Activated naive CD4-positive, alpha-beta T cell treated with anti-CD3 and anti-CD28 coated beads for 36 hours (primary cell): ENCODE measurements at regions not wholly inside any gene's neighbourhood (a gene's known extent, or its start where the extent isn't known, plus 50 kb on each side); places are given as distances from the start of the nearest gene placed in this dataset.

ENCODE experiments used
- CTCF ChIA-PET: fragments of 350-600 bp; sonication (Branson Sonifier 250); formaldehyde crosslinking; loops from one replicate; lab custom pipeline; 2021; ENCODE audit warnings: antibody characterized with exemption; lab: Charles Lee
- DNase-seq: peaks from one replicate; pipeline ENCODE4 v3.0.0-alpha.2; 2020
- H3K27ac Mint-ChIP-seq: one replicate; pipeline ENCODE4 v1.8.0; 2021; ENCODE audit warnings: mild to moderate bottlenecking, mixed read lengths
- H3K27me3 Mint-ChIP-seq: one replicate; pipeline ENCODE4 v1.8.0; 2021; ENCODE audit warnings: low read depth, mixed read lengths
- H3K36me3 Mint-ChIP-seq: one replicate; pipeline ENCODE4 v1.8.0; 2021; ENCODE audit warnings: low read depth, mixed read lengths
- H3K4me1 Mint-ChIP-seq: one replicate; pipeline ENCODE4 v1.8.0; 2021; ENCODE audit warnings: low read depth, mixed read lengths
- H3K4me3 Mint-ChIP-seq: one replicate; pipeline ENCODE4 v1.8.0; 2021; ENCODE audit warnings: mild to moderate bottlenecking, moderate library complexity, mixed read lengths
- H3K9me3 Mint-ChIP-seq: one replicate; pipeline ENCODE4 v1.8.0; 2021; ENCODE audit warnings: mixed read lengths
- intact Hi-C: fragments of 100-400 bp; cut with micrococcal nuclease; formaldehyde crosslinking; loops from one replicate; pipeline ENCODE4 v1.15.1; 2023

DNA sequence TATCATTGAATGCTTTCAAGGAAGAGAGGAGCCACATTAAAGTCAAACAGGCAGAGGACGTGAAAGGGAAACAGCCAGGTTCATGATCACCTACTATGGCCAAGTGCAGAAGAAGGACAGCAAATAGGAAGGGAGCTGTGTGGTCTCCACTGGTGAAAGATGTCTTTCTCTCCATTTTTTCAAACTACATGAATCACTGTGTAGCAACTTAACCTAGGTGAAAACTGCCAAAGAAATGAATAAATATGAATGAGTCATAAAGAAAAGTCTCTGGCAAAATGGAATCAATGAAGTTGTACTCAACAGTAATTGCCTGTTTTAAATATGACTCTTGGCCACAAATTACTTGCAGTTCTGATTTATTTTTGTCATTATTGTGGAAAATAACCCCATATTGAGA lies 452.6 kb upstream of the PKDCC start:
- H3K4me3 Mint-ChIP-seq = no peak overlapping the region
- no peak for DNase-seq
- intact Hi-C loops = no loop called here

DNA sequence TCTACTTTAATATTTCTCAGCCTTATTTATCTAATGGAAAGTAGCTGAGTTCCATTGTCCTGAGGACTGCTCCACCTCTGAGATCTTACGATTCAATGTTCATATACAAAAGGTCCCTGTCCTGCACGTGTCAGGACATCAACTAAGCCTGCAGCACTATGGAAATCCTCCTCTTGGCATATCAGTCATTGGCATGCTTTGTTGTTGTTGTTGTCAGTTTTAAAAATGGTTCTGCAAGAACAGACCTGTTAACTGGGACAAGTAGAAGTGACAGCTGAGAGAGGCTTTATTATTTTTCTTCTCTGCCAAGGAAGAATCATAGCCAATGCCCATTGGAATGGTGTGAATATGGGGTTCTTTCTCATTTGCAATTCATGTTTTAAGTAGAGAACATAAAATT lies 450.1 kb upstream of the PKDCC start:
- no peaks in the 10 kb centered on the region for H3K4me1 Mint-ChIP-seq
- DNase-seq = no peak
- no peak overlapping the region for H3K27ac Mint-ChIP-seq
- intact Hi-C loops = no loop called here
- no peaks in the 10 kb centered on the region for H3K9me3 Mint-ChIP-seq
- no peaks in the 10 kb centered on the region for H3K36me3 Mint-ChIP-seq
- no peak overlapping the region for H3K4me3 Mint-ChIP-seq
- CTCF ChIA-PET = no interaction called here
- H3K27me3 Mint-ChIP-seq = no peaks in the 10 kb centered on the region

More for the DNA sequence above, 452.6 kb upstream of the PKDCC start:
- Mint-ChIP-seq H3K27ac (no peak overlapping the region), H3K4me1 (no peaks in the 10 kb centered on the region), H3K27me3 (no peaks in the 10 kb centered on the region), H3K9me3 (no peaks in the 10 kb centered on the region), H3K36me3 (no peaks in the 10 kb centered on the region)
- CTCF ChIA-PET = no interaction called here

DNA sequence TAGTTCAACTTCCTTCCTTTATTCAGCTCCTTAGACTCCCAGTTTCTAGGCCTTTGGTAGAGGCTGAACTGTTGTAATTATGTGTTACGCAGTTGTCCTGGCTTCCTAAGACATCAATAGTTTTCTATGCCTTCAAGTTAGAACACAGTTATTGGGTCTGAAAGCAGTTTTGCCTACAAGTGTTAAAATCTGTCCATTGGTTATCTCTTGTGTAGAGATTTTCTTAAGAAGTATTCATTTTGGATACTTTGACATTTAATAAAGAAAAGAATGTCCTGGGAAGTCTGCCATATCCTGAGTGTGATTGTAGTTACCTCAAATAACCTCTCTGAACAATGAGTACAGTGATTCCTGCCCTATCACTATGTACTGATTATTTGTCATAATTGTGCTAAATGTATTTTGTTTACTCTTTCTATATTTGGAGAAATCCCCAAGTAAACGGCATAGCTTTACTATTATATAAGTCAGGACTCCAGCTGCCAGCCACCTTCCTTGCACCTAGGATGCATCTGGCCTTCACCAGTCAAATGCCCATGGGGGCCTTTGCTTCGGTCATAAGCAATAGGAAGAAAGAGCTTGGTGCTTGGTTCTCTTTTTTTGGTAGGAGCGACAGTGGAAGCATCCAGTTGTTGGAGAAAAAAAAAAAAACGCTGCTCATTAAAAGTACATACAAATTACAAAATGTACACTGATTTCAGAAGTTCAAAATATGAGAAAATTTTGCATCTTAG lies 449.5 kb upstream of the PKDCC start:
- no peaks in the 10 kb centered on the region for H3K27me3 Mint-ChIP-seq
- intact Hi-C loops = no loop called here
- H3K36me3 Mint-ChIP-seq = no peaks in the 10 kb centered on the region
- no peaks in the 10 kb centered on the region for H3K9me3 Mint-ChIP-seq
- no peak overlapping the region for H3K4me3 Mint-ChIP-seq
- no peaks in the 10 kb centered on the region for H3K4me1 Mint-ChIP-seq
- no peak overlapping the region for H3K27ac Mint-ChIP-seq
- DNase-seq = no peak
- CTCF ChIA-PET = no interaction called here

DNA sequence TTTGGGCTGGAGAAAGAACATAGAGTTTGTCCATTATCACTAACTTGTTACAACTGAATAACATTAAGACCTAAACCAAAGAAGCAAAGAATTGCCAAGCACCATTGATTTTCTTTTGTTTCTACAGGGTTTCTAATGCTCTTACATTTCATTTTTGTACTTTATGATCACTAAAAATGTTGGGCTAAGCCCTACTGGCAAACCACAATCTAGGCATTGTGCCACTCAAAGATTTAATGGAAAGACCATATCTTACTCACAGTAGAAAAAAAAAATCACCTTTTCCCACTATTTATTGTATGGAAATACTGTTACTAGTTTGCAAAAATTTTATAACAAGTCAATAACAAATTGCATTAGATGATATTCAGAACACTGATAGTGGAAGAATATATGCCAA lies 447.4 kb upstream of the PKDCC start:
- DNase-seq = no peak
- CTCF ChIA-PET = no interaction called here
- Mint-ChIP-seq H3K9me3 (no peaks in the 10 kb centered on the region), H3K4me3 (no peak overlapping the region), H3K36me3 (no peaks in the 10 kb centered on the region), H3K27me3 (no peaks in the 10 kb centered on the region), H3K27ac (no peak overlapping the region), H3K4me1 (no peaks in the 10 kb centered on the region)
- intact Hi-C loops = no loop called here

DNA sequence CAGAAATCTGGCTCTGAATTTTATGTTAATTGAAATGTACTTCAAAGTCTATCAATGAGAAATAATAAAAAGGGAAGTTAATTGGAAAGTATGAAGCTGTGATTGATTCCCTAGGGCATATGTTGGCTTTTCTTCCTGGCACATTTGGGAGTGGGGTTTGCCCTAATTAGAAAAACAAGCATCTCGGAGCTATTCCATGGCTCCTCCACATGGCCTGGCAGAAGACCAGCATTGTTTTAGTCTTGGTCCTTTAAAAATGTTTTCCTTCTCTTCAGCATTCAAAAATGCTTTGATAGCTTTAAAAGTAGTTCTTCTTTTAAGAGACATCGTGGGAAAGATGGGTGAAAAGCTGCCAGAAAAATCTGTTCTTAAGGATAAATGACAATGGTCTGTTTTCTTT lies 445.5 kb upstream of the PKDCC start:
- Mint-ChIP-seq H3K36me3 (no peaks in the 10 kb centered on the region), H3K4me1 (no peaks in the 10 kb centered on the region), H3K4me3 (no peak overlapping the region), H3K27me3 (no peaks in the 10 kb centered on the region), H3K9me3 (no peaks in the 10 kb centered on the region), H3K27ac (no peak overlapping the region)
- CTCF ChIA-PET = no interaction called here
- intact Hi-C loops = no loop called here
- DNase-seq = no peak

DNA sequence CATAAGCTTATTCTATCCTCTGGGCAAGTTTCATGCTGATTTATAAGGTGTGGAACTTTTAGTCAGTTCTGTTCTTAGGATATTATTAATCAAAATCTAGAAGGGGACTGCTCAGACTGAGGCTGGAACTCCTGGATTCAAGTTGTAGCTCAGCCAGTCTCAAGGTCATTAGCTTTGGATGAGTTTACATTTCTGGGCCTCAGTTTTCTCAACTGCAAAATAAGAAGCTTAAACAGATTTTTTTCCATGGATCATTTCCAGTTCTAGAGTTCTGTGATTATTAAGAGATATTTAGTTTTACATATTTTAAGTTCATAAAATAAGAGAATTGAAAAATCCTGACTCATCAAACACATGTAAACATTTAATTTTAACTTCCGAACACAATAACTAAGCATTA lies 442.5 kb upstream of the PKDCC start:
- intact Hi-C loops = no loop called here
- no peak overlapping the region for H3K27ac Mint-ChIP-seq
- no peaks in the 10 kb centered on the region for H3K36me3 Mint-ChIP-seq
- H3K4me1 Mint-ChIP-seq = no peaks in the 10 kb centered on the region
- CTCF ChIA-PET = no interaction called here
- DNase-seq = no peak
- H3K9me3 Mint-ChIP-seq = no peaks in the 10 kb centered on the region
- H3K27me3 Mint-ChIP-seq = no peaks in the 10 kb centered on the region
- no peak overlapping the region for H3K4me3 Mint-ChIP-seq

- H3K27me3 Mint-ChIP-seq = no peaks in the 10 kb centered on the region
- intact Hi-C loops = no loop called here
- H3K27ac Mint-ChIP-seq = no peak overlapping the region
- no peak overlapping the region for H3K4me3 Mint-ChIP-seq
- DNase-seq = no peak
- no peaks in the 10 kb centered on the region for H3K4me1 Mint-ChIP-seq
- H3K9me3 Mint-ChIP-seq = no peaks in the 10 kb centered on the region
- CTCF ChIA-PET = no interaction called here
- no peaks in the 10 kb centered on the region for H3K36me3 Mint-ChIP-seq
Measured at GRCh38 chr2:41605914-41606313, 441.9 kb upstream of the PKDCC start.

- H3K4me3 Mint-ChIP-seq = no peak overlapping the region
- no peaks in the 10 kb centered on the region for H3K9me3 Mint-ChIP-seq
- no peaks in the 10 kb centered on the region for H3K27me3 Mint-ChIP-seq
- no peak for DNase-seq
- no peaks in the 10 kb centered on the region for H3K4me1 Mint-ChIP-seq
- H3K36me3 Mint-ChIP-seq = no peaks in the 10 kb centered on the region
- no peak overlapping the region for H3K27ac Mint-ChIP-seq
- CTCF ChIA-PET = interaction anchor here (0.8 kb wide), 1 partner anchor 170 kb away, joined by 3 read pairs; no protein-coding TSS in a partner anchor
- intact Hi-C loops = no loop called here
Measured at GRCh38 chr2:41610501-41611190, 437.2 kb upstream of the PKDCC start.

DNA sequence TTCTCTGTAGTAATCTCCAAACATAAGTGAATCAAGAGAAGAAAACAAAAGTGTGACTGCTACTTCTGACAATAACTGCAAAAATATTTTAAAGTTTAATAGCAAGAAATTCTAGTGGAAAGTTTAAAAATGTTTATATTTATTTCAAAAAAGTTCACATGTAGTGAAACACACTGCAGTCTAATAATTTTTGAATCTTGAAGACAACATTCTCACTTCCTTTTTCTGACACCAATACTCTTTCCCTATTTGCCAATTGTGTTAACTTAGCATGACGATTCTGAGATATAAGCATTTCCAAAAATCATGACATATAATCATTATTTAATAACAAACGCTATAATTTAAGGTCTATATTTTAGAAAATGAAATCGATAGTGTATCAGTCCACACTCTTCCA lies 429.1 kb upstream of the PKDCC start:
- intact Hi-C loops = no loop called here
- H3K4me3 Mint-ChIP-seq = no peak overlapping the region
- H3K4me1 Mint-ChIP-seq = no peaks in the 10 kb centered on the region
- no peaks in the 10 kb centered on the region for H3K9me3 Mint-ChIP-seq
- DNase-seq = no peak
- CTCF ChIA-PET = no interaction called here
- no peak overlapping the region for H3K27ac Mint-ChIP-seq
- H3K27me3 Mint-ChIP-seq = no peaks in the 10 kb centered on the region
- H3K36me3 Mint-ChIP-seq = no peaks in the 10 kb centered on the region

DNA sequence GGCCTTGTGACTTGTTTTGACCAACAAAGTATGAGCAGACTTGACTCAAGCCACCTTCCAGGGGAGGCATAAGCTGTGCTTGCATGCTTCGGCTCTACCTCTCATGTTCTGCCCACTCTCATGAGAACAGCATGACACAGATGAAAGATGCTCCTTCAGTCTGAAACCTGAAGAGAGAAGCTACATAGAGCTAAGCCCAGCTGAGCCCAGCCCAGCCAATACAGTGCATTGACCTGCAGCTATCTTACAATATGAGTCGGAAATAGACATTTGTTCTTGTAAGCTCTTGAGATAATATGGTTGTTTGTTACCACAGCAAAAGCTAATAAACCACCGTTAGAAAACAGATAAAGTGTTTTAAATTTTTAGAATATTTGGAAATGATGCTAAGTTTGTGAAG lies 426.7 kb upstream of the PKDCC start:
- Mint-ChIP-seq H3K36me3 (no peaks in the 10 kb centered on the region), H3K4me3 (no peak overlapping the region), H3K9me3 (no peaks in the 10 kb centered on the region), H3K27ac (no peak overlapping the region), H3K27me3 (peaks cover 3% of the 10 kb centered on the region), H3K4me1 (no peaks in the 10 kb centered on the region)
- no peak for DNase-seq
- CTCF ChIA-PET = interaction anchor here (0.5 kb wide), 1 partner anchor 12 kb away, joined by 3 read pairs; no protein-coding TSS in a partner anchor
- intact Hi-C loops = no loop called here

DNA sequence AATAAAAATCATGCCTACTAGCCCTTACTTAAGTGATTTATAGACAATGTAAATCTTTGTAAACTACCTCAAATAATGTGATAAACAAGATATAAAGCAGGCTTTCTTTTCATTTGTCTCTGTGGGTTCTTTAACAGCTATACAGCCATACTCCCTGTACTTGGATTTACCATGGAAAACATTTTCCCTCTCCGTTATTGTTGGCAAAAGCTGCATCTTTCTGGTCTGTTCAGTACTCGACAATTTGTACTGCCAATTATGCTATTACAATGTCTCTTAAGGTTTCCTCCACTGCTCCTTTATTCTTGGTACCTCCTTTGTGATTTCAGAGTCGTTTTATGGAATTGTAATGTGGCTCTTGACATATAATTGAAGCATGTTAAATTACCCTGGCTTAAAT lies 426.3 kb upstream of the PKDCC start:
- H3K27ac Mint-ChIP-seq = no peak overlapping the region
- intact Hi-C loops = no loop called here
- DNase-seq = no peak
- H3K9me3 Mint-ChIP-seq = no peaks in the 10 kb centered on the region
- no peak overlapping the region for H3K4me3 Mint-ChIP-seq
- no peaks in the 10 kb centered on the region for H3K36me3 Mint-ChIP-seq
- CTCF ChIA-PET = interaction anchor here (0.5 kb wide), 1 partner anchor 12 kb away, joined by 3 read pairs; no protein-coding TSS in a partner anchor
- H3K27me3 Mint-ChIP-seq = peaks cover 3% of the 10 kb centered on the region
- no peaks in the 10 kb centered on the region for H3K4me1 Mint-ChIP-seq

DNA sequence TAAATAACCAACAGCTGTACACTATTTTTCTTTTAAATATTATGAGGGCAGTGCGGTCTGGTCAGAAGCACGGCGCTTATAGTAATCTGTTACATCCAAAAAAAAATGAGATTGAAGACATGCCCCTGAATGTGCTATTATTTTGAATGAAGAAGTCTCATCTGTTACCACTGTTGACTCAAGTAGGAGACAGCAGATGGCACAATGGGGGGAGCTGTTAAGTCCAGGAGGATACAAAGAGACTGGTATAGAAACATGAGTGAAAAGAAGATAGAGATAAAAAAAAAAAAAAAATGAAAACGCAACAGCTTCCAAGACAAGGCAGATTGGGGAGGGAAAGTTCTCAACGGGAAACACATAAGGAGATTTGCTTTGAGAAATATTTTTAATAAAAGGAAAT lies 425.5 kb upstream of the PKDCC start:
- Mint-ChIP-seq H3K27ac (no peak overlapping the region), H3K36me3 (no peaks in the 10 kb centered on the region), H3K9me3 (no peaks in the 10 kb centered on the region), H3K27me3 (peaks cover 3% of the 10 kb centered on the region), H3K4me1 (no peaks in the 10 kb centered on the region), H3K4me3 (no peak overlapping the region)
- intact Hi-C loops = no loop called here
- no peak for DNase-seq
- CTCF ChIA-PET = interaction anchor here (0.7 kb wide), 1 partner anchor 1710 kb away, joined by 3 read pairs; no protein-coding TSS in a partner anchor

DNA sequence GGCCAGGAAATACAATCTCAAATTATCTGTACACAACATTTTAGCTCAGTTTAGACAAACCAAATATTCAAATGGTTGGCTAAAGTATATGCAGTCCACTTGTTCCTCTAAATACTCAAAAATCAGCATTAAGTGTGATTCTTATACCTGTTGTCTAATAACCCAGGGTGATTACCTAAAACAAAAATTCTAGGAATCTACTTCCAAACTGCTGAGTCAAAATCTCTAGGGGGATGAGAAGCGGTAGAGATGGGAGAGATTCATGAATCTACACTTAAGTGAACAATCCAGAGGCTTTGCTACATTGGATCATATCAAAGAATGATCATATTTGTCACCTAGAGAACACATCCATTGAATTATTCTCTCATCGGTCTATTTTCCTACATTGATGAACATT lies 420.9 kb upstream of the PKDCC start:
- Mint-ChIP-seq H3K4me1 (no peaks in the 10 kb centered on the region), H3K4me3 (no peak overlapping the region), H3K36me3 (no peaks in the 10 kb centered on the region), H3K27ac (no peak overlapping the region), H3K27me3 (peaks cover 3% of the 10 kb centered on the region), H3K9me3 (no peaks in the 10 kb centered on the region)
- intact Hi-C loops = no loop called here
- CTCF ChIA-PET = interaction anchor here (1.7 kb wide), 1 partner anchor 154 kb away, joined by 5 read pairs; no protein-coding TSS in a partner anchor
- no peak for DNase-seq
